NCI-H1105 (cell line): ENCODE measurements at regions not wholly inside any gene's neighbourhood (a gene's known extent, or its start where the extent isn't known, plus 50 kb on each side); places are given as distances from the start of the nearest gene placed in this dataset.
"Not testable (repeated sequence)": the region's sequence is repeated elsewhere in the genome, so short reads cannot be mapped to it uniquely, and the experiment has no call there.

Source experiments
- DNase-seq: peaks from one replicate; lab custom pipeline; 2025; lab: John Stamatoyannopoulos, UW

- not testable (repeated sequence) for DNase-seq
Measured at GRCh38 chr12:9336375-9337011, 128.3 kb upstream of the PZP start.

GRCh38 chr12:9335867-9336266, 127.7 kb upstream of the PZP start:
- no peak for DNase-seq

- DNase-seq: no peak
Measured at GRCh38 chr12:9334964-9335363, 126.8 kb upstream of the PZP start.

DNA sequence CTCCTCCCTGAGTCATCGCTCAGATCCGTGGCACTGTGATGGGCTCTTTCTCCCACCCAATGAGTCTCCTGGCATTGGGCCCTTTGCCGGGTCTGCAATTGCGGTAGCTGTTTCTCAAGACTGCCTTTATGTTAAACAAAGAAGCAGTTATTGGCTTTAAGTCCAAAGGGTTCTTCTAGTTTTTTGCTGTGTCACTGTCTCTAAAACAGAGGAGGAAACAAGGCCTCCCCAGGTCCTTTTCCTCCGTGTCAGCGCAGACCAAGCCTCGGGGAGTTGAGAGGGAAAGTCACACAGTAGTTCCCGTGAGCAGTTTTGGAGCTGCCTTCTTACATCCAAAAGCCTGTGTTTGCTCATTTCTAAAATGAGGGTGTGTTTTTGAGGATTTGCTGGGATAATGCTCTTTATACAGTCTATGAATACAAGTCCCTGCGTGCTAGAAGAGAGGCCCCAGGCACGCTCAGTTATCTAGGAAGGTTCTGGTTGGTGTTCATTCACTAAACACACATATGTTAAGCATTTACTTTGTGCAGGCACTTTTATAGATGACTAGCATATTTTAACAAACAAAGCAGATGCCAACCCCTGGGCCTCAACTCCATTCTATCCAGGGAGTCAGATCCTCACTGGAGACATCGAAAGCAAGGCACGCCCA, 126.0 kb upstream of the PZP start:
- no peak for DNase-seq

GRCh38 chr12:9333161-9333560, 125.0 kb upstream of the PZP start:
- DNase-seq: no peak

- DNase-seq: no peak
Measured at GRCh38 chr12:9332564-9332963, 124.4 kb upstream of the PZP start.

GRCh38 chr12:9331218-9331626, 123.0 kb upstream of the PZP start:
- DNase-seq: no peak

GRCh38 chr12:9329019-9329418, 120.8 kb upstream of the PZP start:
- DNase-seq: no peak

GRCh38 chr12:9328065-9328464, 119.9 kb upstream of the PZP start:
- DNase-seq: no peak

GRCh38 chr12:9327320-9327719, 119.1 kb upstream of the PZP start:
- DNase-seq: no peak

DNA sequence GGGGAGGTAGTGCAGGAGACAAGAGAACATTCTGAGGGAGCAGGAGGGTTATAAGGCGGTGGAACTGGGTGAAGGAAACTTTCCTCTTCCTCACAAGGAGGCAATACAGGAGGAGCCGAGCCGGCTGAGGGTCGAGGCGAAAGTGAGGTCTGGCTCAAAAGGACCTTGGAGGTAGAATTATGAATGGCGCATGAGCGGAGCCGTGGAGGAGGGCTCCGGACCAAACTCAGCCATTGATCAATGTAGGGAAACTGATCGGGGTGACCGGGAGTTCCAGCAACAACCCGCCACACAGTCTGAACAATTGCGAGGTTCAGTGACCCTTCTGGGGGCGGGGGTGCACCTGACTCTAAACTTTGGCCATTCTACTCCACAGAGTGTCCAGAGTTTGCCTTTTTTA, 118.7 kb upstream of the PZP start:
- not testable (repeated sequence) for DNase-seq

GRCh38 chr12:9326085-9326484, 117.9 kb upstream of the PZP start:
- DNase-seq: no peak

DNA sequence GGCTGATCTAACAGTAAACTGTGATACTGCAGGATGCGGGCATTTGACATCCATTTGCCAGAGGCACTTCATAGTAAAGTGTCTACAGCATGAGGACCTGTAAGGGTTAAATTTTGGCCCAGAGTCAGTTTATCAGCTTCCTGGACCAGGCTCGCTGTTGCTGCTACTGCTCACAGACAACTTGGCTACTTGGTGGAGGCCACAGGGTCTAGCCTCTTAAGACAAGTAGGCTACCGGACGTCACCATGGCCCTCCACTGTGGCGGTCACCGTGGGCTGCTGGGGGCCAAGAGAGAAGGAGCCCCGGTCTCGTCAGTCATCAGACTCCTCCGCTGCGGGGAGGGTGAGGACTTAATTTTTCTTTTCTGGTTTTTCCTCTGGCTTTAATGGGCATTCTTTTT, 117.3 kb upstream of the PZP start:
- no peak for DNase-seq

DNA sequence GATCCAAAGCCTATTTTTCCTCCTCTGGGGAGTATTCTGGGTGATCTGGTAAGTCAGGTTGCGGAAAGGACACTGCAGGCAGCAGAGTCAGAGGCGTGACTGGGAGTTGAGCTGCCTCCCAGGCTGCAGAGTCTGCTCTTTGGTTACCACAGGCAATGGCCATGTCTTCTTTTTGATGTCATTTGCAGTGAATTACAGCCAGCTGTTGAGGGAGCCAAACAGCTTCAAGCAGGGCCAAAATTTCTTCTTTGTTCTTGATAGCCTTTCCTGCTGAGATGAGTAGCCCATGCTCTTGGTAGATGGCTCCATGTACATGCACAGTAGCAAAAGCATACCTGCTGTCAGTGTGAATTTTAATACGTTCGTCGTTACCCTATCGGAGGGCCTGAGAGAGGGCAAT, 116.6 kb upstream of the PZP start:
- no peak for DNase-seq

GRCh38 chr12:9323144-9323681, 115.0 kb upstream of the PZP start:
- DNase-seq: no peak

DNA sequence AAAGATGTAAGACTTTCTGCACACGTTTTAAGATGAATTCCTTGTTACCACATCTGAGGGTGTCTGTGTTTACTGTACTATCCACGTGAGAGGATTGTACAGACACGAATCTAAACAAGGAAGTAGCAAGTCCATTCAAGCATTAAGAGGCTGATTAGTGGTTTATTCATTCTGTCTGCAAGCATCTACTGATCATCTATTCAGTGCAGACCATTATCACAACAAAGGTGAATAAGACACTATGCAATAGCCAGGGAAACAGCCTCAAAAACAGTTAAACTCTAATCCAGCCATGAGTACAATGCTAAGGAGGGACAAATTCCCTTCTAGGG, 111.6 kb upstream of the PZP start:
- no peak for DNase-seq

GRCh38 chr12:9319044-9319841, 111.0 kb upstream of the PZP start:
- no peak for DNase-seq

DNA sequence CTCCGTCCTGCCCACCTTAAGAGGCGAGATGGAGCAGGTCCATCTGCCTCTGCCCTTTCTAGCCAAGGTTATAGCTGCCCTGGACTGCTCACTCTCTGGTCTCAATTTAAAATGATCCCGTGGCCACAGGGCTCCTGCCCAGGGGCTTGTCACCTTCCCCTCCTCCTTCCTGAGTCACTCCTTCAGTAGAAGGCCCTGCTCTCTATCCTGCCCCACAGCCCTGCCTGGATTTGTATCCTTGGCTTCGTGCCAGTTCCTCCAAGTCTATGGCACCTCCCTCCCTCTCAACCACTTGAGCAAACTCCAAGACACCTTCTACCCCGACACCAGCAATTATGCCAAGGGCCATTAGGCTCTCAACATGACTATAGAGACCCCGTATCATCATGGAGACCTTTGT, 105.3 kb upstream of the PZP start:
- not testable (repeated sequence) for DNase-seq

GRCh38 chr12:9312406-9313392, 104.5 kb upstream of the PZP start:
- DNase-seq: not testable (repeated sequence)

GRCh38 chr12:9311454-9311853, 103.3 kb upstream of the PZP start:
- DNase-seq: not testable (repeated sequence)

DNA sequence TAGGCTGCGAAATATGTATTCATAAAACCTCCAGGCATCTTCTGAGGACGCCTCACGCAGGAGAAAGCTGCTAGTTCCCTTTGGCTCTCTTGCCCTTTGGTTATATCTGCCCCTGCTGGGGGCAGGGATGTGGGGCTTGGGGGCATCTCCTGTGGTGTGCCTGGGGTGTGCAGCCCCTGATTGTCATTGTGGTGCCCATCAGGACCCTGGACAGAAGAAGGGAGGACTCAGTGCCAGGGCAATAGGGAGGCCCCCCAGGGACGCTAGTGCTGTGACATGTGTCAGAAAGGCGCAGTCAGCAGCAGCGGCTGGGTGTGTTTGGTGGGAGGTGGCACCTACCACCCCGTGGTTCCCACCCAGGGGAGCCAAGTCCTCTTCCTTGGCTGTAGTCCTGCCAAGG, 102.5 kb upstream of the PZP start:
- DNase-seq: not testable (repeated sequence)

DNA sequence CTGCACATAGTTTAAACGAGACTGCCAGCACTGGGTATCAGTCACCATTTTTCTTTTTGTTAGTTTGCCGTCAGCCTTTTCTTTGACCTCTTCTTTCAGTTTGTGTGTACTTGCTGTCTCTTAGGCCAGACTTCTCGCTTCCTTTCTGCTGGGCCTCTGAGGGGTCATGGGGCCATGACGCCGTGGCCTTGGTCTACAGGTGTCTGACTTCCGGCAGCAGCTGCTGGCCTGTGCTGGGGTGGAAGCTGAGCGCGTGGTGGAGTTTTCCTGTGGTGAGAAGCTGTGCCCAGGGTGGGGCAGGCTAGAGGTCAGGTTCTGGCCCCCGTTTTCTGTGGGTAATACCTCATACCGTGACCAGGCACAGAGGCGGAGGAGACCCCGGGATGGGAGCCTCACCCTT, 101.6 kb upstream of the PZP start:
- DNase-seq: not testable (repeated sequence)
